ENCODE measurements at regions not wholly inside any gene's neighbourhood (a gene's known extent, or its start where the extent isn't known, plus 50 kb on each side); places are given as distances from the start of the nearest gene placed in this dataset.

DNA sequence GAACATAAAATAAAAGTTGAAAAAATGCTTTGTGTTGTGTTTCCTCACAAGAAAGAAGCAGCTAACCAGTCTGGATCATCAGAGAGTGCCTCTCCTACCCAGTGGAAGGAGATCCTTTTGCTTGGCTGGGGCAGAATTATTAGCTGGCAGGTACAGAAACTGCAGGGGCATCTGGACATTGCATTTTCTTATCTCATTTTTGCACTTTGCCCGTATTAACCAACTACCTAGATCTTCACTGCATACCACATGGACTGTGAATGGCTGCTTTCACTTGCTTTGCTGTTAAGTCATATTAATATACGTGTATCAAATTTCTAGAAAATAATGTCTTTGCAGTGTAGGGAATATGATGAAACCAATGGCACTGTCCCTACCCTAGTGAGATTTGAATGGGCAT is 52.9 kb upstream of the PDGFRA start:
- no peaks in the 10 kb centered on the region for H3K9me3 ChIP-seq (ENCODE audit: low read depth)
- no peak for DNase-seq (ENCODE audit: low read depth in 1 of 2, low spot score in 1 of 2)
- no peaks in the 10 kb centered on the region for H3K27me3 ChIP-seq
- TF ChIP-seq, protein P1, sequence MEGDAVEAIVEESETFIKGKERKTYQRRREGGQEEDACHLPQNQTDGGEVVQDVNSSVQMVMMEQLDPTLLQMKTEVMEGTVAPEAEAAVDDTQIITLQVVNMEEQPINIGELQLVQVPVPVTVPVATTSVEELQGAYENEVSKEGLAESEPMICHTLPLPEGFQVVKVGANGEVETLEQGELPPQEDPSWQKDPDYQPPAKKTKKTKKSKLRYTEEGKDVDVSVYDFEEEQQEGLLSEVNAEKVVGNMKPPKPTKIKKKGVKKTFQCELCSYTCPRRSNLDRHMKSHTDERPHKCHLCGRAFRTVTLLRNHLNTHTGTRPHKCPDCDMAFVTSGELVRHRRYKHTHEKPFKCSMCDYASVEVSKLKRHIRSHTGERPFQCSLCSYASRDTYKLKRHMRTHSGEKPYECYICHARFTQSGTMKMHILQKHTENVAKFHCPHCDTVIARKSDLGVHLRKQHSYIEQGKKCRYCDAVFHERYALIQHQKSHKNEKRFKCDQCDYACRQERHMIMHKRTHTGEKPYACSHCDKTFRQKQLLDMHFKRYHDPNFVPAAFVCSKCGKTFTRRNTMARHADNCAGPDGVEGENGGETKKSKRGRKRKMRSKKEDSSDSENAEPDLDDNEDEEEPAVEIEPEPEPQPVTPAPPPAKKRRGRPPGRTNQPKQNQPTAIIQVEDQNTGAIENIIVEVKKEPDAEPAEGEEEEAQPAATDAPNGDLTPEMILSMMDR (IDR thresholded peaks at IDR 0.05; ENCODE audit: low read depth, low read length), result no peak
- no peak overlapping the region for H3K27ac ChIP-seq
- no peaks in the 10 kb centered on the region for H3K4me1 ChIP-seq (ENCODE audit: low read depth)
- H3K36me3 ChIP-seq, result no peaks in the 10 kb centered on the region
- H3K4me3 ChIP-seq, result no peak overlapping the region
